KBM-7 (cell line): ENCODE measurements at regions not wholly inside any gene's neighbourhood (a gene's known extent, or its start where the extent isn't known, plus 50 kb on each side); places are given as distances from the start of the nearest gene placed in this dataset.

ENCODE experiments used
- DNase-seq: peaks from one replicate; pipeline ENCODE4 v3.0.0-alpha.2; 2015
- in situ Hi-C: fragments of 300-500 bp; cut with MboI; formaldehyde crosslinking; loops from 2 replicates; pipeline ENCODE4 v1.14.3; 2020; ENCODE audit warnings: low sequenced_read_pairs, low pct_unique_long_range_greater_than_20kb, mixed read lengths

DNA sequence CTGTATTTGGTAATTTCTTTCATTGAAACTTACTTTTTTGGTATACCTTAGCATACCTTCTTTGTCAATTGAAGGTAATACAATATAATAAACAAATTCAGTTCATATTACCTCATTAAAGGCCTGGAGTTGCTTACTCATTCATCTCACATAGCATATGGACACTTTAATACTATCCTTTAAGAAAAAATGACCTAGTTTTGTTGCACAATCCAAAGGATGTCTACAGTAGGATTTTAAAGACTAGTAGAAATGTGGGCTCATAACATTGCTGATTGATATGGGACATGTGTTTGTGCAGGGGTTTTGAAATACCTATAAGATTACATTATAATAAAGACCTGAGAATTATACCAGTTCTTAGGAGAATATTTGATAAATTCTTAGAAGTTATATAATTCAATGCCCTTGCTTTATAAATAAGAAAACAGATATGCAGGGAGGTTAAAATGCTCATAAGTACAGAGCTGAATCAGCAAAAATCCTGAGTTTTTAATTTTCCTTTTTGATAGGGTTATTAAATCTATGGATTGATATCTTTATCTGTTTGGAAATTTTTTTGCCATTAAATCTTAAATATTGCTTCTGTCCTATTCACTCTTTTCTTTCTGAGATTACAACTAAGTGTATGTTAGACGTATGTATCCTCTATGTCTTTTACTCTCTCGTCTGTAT lies 352.1 kb downstream of the ATP23 start:
- in situ Hi-C loops = no loop called here
- no peak for DNase-seq

DNA sequence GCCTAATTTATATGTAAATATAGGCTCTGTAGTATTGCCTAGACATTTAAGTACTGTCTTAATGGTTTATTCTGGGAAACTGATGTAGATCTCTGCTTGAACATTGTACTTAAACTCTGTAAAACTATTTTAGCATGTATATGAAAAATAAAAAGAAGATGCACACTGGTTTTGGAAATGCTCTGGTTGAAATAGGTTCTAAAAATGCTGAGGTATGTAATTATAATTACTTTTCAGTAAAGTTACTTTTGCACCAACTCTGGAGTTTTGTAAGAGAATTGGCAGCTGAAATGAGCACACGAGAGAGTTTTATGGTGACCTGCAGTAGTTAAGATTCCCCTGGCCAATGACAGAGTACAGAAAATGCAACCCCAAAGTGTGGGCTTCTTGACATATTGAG lies 353.9 kb downstream of the ATP23 start:
- DNase-seq = no peak
- in situ Hi-C loops = no loop called here

DNA sequence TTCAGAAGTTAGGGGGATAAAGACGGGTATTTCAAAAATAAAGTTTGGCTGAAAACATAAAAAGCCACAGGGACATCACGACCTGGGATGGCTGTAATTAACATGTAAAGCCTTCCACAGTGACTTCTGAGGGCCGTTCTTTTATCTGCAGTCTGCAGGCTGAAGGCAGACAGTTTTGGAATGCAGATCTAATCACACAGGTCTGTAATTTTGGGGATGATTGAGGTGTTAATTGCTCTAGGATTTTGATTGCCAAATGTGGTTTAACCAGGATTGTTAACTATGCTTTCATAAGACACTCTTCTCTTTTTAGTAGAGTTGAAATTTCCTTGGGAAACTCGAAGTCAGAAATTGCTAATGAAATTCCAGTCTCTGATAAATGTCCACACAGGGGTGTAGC lies 355.5 kb downstream of the ATP23 start:
- in situ Hi-C loops = no loop called here
- DNase-seq = no peak

DNA sequence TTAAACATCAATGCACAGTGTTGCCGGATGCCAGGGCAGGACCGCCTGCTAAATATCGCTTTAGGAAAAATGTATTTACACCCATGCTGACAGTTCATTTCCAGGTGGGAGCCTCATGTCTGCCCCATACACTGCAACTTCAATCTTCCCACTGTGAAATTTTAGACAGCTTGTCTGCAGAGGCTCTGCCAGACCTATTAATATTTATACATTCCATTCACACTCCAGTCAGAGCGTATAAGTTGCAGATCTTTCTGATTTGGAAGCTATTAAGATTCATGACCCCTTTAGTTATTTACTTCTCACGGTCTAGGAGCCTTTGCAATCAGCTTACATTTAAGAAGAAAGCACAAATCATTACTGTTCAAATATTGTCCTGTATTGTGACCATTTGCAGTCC lies 357.4 kb downstream of the ATP23 start:
- in situ Hi-C loops = no loop called here
- no peak for DNase-seq

DNA sequence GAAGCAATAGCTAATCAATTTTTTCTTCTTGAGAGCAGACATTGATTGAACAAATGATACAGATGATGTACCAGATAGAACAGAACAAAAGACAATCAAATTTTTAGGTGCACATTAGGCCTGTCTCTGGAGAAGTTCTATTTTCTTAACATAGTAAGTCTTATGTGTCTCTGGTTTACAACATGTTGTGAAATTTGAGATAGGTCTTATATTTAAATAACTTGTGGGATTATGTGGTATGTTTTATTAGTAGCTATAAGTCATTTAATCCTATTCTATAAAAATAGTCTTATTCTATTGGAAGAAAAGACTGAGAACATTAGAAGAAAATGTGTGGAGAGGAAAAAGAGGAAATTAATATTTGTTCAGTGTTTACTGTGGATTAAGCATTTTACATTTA lies 358.0 kb downstream of the ATP23 start:
- in situ Hi-C loops = no loop called here
- no peak for DNase-seq

DNA sequence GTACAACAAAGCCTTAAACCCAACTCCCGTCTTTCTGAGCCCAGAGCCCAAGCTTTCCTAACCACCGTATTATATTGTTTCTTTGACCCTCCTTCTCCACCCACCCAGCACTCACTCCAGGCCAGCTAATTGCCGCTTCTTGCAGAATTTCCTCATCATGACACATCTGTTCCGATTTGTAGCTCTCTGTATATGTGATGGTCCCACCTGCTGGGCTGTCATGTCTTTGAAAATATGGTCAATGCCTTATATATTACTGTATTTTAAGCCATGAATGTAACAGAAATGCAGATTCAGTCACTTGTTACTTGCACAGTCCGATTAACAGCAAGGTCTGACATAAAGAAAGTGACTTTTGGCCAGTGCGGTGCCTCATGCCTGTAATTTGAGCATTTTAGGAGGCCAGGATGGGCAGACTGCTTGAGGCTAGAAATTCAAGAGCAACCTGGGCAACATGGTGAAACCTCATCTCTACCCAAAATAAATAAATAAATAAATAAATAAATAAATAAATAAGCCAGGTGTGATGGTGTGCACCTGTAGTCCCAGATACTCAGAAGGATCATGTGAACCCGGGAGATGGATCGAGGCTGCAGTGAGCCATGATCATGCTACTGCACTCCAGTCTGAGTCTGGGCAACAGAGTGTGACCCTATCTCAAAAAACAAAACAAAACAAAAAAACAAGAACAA lies 359.8 kb downstream of the ATP23 start:
- DNase-seq = no peak

DNA sequence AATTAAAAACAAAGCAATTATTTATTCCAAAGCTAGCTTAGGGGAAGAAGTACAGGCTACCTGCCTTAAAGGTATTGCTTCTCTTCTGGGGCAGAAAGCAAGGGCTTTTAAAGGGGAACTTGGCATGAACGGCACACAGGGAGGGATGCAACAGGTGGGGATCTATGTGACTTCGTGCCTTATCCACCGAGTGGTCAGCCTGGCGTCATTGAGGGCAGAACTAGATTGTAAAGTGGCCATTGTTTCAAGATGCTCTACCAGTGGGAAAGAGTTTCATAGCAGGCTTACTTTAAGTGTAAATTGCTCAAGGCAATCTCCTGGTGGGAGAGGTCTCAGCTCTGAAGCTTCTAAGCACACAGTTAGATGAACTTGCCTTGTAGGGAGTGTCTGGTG lies 360.4 kb downstream of the ATP23 start:
- in situ Hi-C loops = no loop called here
- no peak for DNase-seq

More for the DNA sequence above, 359.8 kb downstream of the ATP23 start:
- in situ Hi-C loops = no loop called here

DNA sequence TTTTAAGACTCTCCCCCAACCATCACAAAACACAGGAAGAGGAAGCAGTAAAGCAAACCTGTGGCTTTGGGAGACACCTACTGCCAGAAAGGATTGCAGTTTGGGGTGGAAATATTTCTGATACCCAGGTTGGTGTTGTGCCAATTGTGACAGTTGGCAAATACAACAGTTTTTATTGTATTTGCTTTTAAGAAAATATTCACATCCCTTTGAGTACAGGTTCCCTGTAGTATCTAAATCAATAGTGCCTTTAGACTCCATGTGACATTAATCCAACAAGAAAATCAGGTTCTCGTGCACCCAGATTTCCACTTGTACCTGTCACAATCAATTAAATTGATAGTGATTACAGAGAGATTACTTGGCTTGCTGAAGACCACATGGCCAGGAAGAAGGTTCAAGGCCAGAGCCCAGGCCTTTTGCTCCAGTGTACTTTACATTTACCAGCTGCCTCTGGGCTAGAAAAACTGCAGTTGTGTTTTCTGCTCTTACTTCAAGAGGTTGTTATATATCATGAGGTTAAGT lies 361.2 kb downstream of the ATP23 start:
- DNase-seq = no peak
- in situ Hi-C loops = no loop called here

DNA sequence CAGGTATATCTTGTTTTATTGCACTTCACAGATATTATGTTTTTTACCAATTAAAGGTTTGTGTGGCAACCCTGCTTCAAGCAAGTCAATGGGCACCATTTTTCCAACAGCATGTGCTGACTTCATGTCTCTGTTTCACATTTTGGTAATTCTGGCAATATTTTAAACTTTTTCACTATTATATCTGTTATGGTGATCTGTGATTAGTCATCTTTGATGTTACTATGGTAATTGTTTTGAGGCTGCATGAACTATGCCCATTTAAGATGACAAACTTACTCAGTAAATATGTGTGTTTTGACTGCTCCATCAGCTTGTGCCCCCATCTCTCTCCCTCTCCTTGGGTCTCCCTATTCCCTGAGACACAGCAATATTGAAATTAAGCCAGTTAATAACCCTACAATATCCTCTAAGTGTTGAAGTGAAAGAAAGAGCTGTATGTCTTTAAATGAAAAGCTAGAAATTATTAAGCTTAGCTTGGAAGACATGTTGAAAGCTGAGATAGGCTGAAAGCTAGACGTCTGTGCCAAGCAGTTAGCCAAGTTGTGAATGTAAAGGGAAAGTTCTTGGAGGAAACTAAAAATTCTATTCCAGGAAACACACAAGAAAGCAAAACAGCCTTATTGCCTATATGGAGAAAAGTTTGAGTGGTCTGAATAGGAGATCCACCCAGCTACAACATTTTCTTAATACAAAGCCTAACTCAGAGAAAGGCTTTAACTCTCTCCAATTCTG lies 365.1 kb downstream of the ATP23 start:
- in situ Hi-C loops = no loop called here
- DNase-seq = no peak

DNA sequence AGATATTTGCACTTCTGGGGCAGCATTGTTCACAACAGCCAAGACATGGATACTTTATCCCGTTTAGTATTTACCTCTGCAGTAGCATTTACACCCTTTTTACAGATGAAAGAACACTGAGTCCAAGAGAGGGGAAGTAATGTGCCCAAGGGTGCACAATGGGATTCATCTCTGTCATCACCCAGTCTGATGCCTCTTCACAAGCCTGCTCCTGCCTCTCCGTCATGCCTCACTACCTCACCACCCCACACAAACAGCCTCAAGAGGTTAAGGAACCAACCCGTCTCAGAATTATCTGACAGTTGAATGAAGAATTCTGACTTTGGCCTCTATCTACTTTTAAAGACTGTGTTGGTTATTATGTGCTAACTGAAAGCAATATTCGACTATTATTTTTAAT lies 368.4 kb downstream of the ATP23 start:
- DNase-seq = no peak
- in situ Hi-C loops = no loop called here

DNA sequence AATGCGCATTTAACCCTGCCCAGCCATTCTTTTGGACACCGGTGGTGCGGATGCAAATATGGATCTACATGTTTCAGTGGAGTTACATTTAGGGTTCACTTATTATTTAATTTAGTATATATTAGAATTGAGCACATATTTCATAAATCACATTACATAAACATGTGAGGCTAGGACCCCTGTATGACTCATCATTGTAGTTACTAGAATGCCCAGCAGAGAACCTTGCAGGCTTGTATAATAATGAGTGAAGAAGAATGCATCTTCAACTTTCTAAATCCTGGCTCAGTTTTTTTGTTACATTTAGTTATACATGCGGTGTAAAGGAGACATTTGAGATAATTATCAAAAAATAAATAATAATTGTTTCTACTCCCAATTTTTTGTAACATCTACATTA lies 369.0 kb downstream of the ATP23 start:
- no peak for DNase-seq
- in situ Hi-C loops = no loop called here

DNA sequence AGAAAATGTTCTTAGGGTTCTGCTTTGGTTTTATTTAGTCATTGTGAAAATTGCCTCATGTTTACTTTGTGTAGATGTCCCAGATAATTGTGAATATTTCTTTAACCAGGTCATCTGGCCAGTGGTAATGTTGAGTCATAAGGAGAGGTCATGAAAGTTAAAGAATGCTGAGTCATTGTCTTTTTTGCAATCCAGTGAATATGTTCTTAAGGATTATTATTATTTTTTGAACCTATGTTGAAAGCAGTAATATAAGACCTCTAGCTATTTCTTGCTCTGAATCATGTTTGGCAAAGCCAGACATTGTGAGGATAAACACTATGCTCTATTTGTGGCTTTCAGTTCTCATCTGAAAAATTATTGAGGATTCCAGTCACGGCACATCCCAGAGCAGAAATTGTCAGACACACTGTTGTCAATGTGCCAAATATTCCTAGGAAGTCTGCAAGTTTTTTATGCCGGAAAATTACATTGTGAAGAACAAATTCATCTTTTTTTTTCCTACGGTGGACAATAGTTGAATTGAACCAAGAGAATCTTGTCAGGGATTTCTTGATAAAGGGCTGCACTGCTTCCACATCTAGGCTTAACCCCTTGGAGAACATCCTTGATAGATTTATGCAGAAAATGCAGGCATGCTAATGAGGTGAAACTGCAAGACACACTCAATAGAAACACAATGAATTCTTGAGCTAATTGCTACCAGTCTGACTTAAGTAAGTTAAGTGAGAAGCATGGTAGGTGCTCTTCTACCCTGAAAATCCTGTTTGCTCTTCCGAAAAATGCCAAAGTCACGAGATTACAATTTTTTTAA lies 369.6 kb downstream of the ATP23 start:
- no peak for DNase-seq
- in situ Hi-C loops = no loop called here

DNA sequence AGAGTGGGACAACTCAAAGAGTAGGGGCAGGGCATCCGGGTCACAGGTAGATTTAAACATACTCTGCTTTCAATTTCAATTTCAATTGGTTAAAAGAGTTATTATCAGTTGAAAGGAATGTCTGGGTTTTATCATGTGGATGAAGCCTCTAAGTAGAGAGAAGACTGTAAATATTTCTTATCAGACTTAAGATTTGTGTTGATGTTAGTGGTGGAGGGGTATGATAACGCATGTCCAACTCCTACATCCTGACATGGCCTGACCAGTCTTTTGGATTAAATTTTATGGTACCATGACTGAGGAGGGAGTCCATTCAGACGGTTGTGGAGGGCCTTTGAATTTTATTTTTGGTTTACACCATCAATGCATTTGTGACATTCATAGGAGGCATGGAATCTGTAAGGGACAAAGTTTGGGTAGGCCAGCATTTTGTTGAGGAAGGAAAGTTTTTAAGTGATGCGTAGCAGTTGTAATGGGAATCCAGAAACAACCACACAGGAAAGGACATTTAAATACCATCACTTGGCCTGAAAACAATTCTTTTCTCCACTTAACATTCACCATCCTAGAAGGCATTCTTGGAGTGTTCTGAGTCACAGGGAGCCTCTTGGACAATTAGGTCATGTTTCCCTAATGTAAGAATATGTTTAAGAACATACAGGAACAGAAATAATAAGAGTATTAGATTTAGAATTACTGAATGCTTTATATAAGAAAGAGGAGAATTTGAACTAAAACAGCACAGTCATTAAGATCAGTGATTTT lies 371.9 kb downstream of the ATP23 start:
- in situ Hi-C loops = no loop called here
- DNase-seq = no peak

DNA sequence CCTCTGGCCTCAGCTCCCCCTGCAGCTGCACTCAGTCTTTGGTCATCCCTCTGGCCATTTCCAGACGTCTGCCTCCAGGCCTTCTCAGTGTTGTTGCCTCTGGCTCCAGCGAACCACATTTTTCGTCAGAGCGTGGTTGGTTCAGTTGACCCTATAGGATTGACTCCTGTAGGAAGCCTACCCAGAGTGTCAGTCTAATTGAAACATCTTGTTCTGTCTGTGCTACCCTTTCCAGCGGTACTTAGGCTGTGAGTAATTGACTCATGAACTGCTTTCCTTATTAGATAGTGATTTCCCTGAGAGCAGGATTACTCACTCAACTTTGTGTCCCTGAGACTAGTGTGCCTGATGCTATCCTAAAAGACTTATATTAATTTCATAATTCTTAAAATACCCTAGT lies 373.2 kb downstream of the ATP23 start:
- DNase-seq = no peak
- in situ Hi-C loops = no loop called here

DNA sequence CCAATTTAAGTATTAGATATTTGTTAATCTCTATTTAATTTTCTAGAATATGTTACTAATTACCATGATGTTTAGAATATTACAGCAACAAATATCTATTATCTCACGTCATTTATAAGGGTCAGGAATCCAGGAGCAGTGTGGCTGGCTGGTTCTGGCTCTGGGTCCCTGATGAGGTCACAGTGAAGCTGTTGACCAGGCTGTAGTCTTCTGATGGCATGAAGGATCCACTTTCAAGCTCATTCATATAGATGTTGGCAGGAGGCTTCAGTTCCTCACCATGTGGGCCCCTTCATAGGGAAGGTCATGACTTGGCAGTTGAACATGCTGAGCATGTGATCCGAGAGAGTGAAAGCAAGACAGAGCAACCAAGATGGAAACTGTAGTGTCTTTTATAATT lies 375.6 kb downstream of the ATP23 start:
- no peak for DNase-seq
- in situ Hi-C loops = no loop called here

DNA sequence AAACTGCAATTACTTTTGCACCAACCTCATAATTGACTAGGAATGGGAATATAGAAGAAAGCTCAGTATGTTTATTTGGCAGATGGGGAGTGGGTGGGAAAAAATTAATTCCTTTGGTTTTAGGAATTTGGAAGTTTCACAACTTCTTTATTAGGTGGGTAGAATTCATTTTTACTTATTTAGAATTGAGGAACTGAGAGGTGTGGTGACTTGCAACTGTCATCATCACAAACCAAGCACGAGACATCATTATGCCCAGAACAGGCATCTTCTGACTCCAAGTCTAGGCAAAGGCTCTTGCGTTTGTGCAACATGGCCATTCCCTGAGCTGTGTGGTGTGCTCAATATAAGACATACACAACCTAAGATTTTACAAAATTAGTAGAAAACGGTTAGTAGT lies 380.0 kb downstream of the ATP23 start:
- no peak for DNase-seq
- in situ Hi-C loops = no loop called here

DNA sequence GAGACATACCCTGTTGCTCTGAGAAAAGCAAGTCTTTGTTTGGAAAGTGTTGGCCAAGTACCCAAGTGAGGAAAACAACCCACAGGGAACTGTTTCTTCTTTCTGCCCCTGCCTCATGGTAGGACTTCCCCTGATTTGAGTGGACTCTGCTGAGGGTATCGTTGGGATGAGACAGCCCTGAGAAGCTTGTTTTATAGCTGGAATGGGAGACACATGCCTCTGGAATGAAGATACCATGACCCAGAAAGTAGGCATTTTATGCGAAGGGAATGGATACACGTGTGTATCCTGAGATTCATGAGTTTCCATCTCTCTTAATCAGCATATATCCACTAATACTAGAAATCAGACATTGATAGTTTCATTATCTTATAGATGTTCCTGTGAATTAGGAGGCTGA lies 382.3 kb downstream of the ATP23 start:
- DNase-seq = no peak
- in situ Hi-C loops = no loop called here

DNA sequence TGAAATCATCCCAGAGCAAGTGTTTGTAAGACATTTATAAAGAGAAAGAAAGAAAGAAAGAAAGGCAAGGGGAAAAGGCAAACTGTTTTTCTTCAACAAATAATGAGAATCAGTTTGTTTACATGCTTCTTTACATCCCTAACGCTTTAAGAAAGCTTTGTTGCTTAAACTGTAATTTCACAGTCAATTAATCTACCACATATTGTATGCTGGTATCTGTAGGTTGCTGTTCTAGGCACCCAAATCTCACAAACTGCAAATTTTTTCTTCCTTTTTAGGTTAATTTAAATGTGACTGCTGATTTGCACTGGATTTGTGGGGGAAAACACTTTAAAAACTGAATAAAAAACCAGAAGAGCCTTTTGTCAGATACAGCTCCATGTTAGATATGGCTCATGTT lies 384.2 kb downstream of the ATP23 start:
- in situ Hi-C loops = no loop called here
- DNase-seq = no peak

DNA sequence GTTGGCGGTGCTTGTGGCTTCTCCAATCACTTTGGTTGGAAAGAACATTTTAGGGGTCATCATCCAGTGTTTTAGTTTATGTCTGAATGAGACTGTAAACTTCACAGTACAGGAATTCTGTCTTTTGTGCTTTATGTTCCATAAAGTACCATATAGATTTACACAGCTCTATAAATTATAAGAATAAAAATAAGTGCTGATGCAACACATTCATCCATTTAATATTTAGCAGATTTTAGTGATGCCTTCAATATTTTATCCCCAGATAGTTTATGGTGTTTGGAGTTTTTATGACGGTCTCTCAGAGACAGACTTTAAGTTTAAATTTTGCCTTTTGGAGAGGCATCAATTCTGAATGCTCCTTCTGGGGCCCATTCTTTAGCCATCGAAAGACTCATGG lies 385.2 kb downstream of the ATP23 start:
- in situ Hi-C loops = no loop called here
- no peak for DNase-seq
